ENCODE measurements at regions not wholly inside any gene's neighbourhood (a gene's known extent, or its start where the extent isn't known, plus 50 kb on each side); places are given as distances from the start of the nearest gene placed in this dataset.

- Mint-ChIP-seq H3K9me3 (ENCODE audit: unreplicated experiment) (no peaks in the 10 kb centered on the region), H3K27ac (ENCODE audit: unreplicated experiment) (no peak overlapping the region)
- CTCF ChIA-PET, result no interaction called here
Measured at GRCh38 chr10:4371691-4372295, 454.2 kb upstream of the AKR1E2 start.

GRCh38 chr10:4370376-4370775 lies 455.6 kb upstream of the AKR1E2 start:
- Histone ChIP-seq H3K4me3 (ENCODE audit: low read depth, low read length) (no peak overlapping the region), H3K27me3 (replicated peaks; ENCODE audit: control insufficient read depth, insufficient read depth, low read length) (no peaks in the 10 kb centered on the region), H3K4me1 (no peaks in the 10 kb centered on the region), H3K9me3 (no peaks in the 10 kb centered on the region), H3K36me3 (ENCODE audit: control insufficient read depth, insufficient read depth, low read length) (no peaks in the 10 kb centered on the region)
- Mint-ChIP-seq H3K9me3 (ENCODE audit: unreplicated experiment) (no peaks in the 10 kb centered on the region), H3K27me3 (ENCODE audit: insufficient read depth, unreplicated experiment) (peaks cover 26% of the 10 kb centered on the region), H3K4me1 (ENCODE audit: low read depth, unreplicated experiment) (no peaks in the 10 kb centered on the region), H3K36me3 (ENCODE audit: insufficient read depth, unreplicated experiment) (no peaks in the 10 kb centered on the region), H3K4me3 (ENCODE audit: unreplicated experiment) (no peak overlapping the region), H3K27ac (ENCODE audit: unreplicated experiment) (no peak overlapping the region)
- CTCF ChIA-PET, result no interaction called here
- intact Hi-C loops (cut with micrococcal nuclease; ENCODE audit: unreplicated experiment), result no loop called here
- BruUV-seq (replicated peaks), result no TSS peak
- no peak for TF ChIP-seq CTCF (IDR thresholded peaks at IDR 0.05; ENCODE audit: insufficient read depth in 1 of 2, low read depth in 1 of 2, low read length in 1 of 2, severe bottlenecking in 1 of 2, unreplicated experiment in 1 of 2)
- POLR2A ChIA-PET, result no interaction called here
- DNase-seq, result no peak

More at GRCh38 chr10:4371691-4372295, 454.2 kb upstream of the AKR1E2 start:
- DNase-seq, result no peak
- no peaks in the 10 kb centered on the region for H3K27me3 ChIP-seq (replicated peaks; ENCODE audit: control insufficient read depth, insufficient read depth, low read length)
- no peaks in the 10 kb centered on the region for H3K9me3 ChIP-seq
- Mint-ChIP-seq H3K4me3 (ENCODE audit: unreplicated experiment) (no peak overlapping the region), H3K27me3 (ENCODE audit: insufficient read depth, unreplicated experiment) (peaks cover 27% of the 10 kb centered on the region), H3K36me3 (ENCODE audit: insufficient read depth, unreplicated experiment) (no peaks in the 10 kb centered on the region), H3K4me1 (ENCODE audit: low read depth, unreplicated experiment) (no peaks in the 10 kb centered on the region)
- no peaks in the 10 kb centered on the region for H3K4me1 ChIP-seq
- H3K36me3 ChIP-seq (ENCODE audit: control insufficient read depth, insufficient read depth, low read length), result no peaks in the 10 kb centered on the region
- intact Hi-C loops (cut with micrococcal nuclease; ENCODE audit: unreplicated experiment), result no loop called here
- H3K4me3 ChIP-seq (ENCODE audit: low read depth, low read length), result no peak overlapping the region
- TF ChIP-seq CTCF (IDR thresholded peaks at IDR 0.05; ENCODE audit: insufficient read depth in 1 of 2, low read depth in 1 of 2, low read length in 1 of 2, severe bottlenecking in 1 of 2, unreplicated experiment in 1 of 2), result no peak
- no TSS peak for BruUV-seq (replicated peaks)
- POLR2A ChIA-PET, result no interaction called here

- intact Hi-C loops (cut with micrococcal nuclease; ENCODE audit: unreplicated experiment), result no loop called here
- Histone ChIP-seq H3K4me1 (no peaks in the 10 kb centered on the region), H3K36me3 (ENCODE audit: control insufficient read depth, insufficient read depth, low read length) (no peaks in the 10 kb centered on the region), H3K27me3 (replicated peaks; ENCODE audit: control insufficient read depth, insufficient read depth, low read length) (no peaks in the 10 kb centered on the region), H3K4me3 (ENCODE audit: low read depth, low read length) (no peak overlapping the region), H3K9me3 (no peaks in the 10 kb centered on the region)
- no peak for DNase-seq
- Mint-ChIP-seq H3K4me3 (ENCODE audit: unreplicated experiment) (no peak overlapping the region), H3K27ac (ENCODE audit: unreplicated experiment) (no peak overlapping the region), H3K9me3 (ENCODE audit: unreplicated experiment) (no peaks in the 10 kb centered on the region), H3K27me3 (ENCODE audit: insufficient read depth, unreplicated experiment) (peaks cover 25% of the 10 kb centered on the region), H3K36me3 (ENCODE audit: insufficient read depth, unreplicated experiment) (no peaks in the 10 kb centered on the region), H3K4me1 (ENCODE audit: low read depth, unreplicated experiment) (no peaks in the 10 kb centered on the region)
- BruUV-seq (replicated peaks), result no TSS peak
- TF ChIP-seq CTCF (IDR thresholded peaks at IDR 0.05; ENCODE audit: insufficient read depth in 1 of 2, low read depth in 1 of 2, low read length in 1 of 2, severe bottlenecking in 1 of 2, unreplicated experiment in 1 of 2), result no peak
- ChIA-PET POLR2A (no interaction called here), CTCF (interaction anchor here (0.6 kb wide), 1 partner anchor 409 kb away, joined by 3 read pairs; no protein-coding TSS in a partner anchor)
Measured at GRCh38 chr10:4361581-4361980, 464.4 kb upstream of the AKR1E2 start.
